H9 (cell line): ENCODE measurements at regions not wholly inside any gene's neighbourhood (a gene's known extent, or its start where the extent isn't known, plus 50 kb on each side); places are given as distances from the start of the nearest gene placed in this dataset.

ENCODE experiments used
- DNase-seq: peaks from one replicate; pipeline ENCODE4 v3.0.0-alpha.2; 2017
- H2AFZ ChIP-seq: one replicate; pipeline ENCODE4 v1.6.1; 2013; ENCODE audit warnings: mild to moderate bottlenecking, low read length, control low read depth, moderate library complexity
- H2AK5ac ChIP-seq: 2 replicates; pipeline ENCODE4 v1.6.1; 2013; ENCODE audit warnings: low read length, control low read depth, mixed read lengths; ENCODE audit not compliant: insufficient read length
- H2BK120ac ChIP-seq: one replicate; pipeline ENCODE4 v1.6.1; 2013; ENCODE audit warnings: low read depth, mild to moderate bottlenecking, low read length, control low read depth, inconsistent platforms; ENCODE audit not compliant: poor library complexity, severe bottlenecking
- H2BK12ac ChIP-seq: 2 replicates; pipeline ENCODE4 v1.6.1; 2013; ENCODE audit warnings: low read length, control low read depth, mixed read lengths, low read depth; ENCODE audit not compliant: insufficient read length
- H2BK15ac ChIP-seq: 2 replicates; pipeline ENCODE4 v1.6.1; 2013; ENCODE audit warnings: low read depth, low read length, control low read depth
- H2BK20ac ChIP-seq: one replicate; pipeline ENCODE4 v1.6.1; 2013; ENCODE audit warnings: low read depth, mild to moderate bottlenecking, low read length, control low read depth, inconsistent platforms; ENCODE audit not compliant: poor library complexity, severe bottlenecking
- H2BK5ac ChIP-seq: 2 replicates; pipeline ENCODE4 v1.6.1; 2013; ENCODE audit warnings: low read length, control low read depth, mixed read lengths; ENCODE audit not compliant: insufficient read length
- H3K14ac ChIP-seq: 2 replicates; pipeline ENCODE4 v1.6.1; 2013; ENCODE audit warnings: low read length, control low read depth; ENCODE audit not compliant: insufficient read depth
- H3K18ac ChIP-seq: 2 replicates; pipeline ENCODE4 v1.6.1; 2013; ENCODE audit warnings: low read depth, mild to moderate bottlenecking, mixed read lengths, low read length, control low read depth; ENCODE audit not compliant: insufficient read length
- H3K23ac ChIP-seq: 2 replicates; pipeline ENCODE4 v1.6.1; 2013; ENCODE audit warnings: low read length, control low read depth, mixed read lengths, low read depth; ENCODE audit not compliant: insufficient read length
- H3K23me2 ChIP-seq: 2 replicates; pipeline ENCODE4 v1.6.1; 2013; ENCODE audit warnings: low read depth, mild to moderate bottlenecking, mixed read lengths, low read length, control low read depth; ENCODE audit not compliant: insufficient read length, poor library complexity, severe bottlenecking
- H3K27ac ChIP-seq: 2 replicates; pipeline ENCODE4 v1.5.1; 2013; ENCODE audit warnings: low read length, control low read depth, mixed read lengths, low read depth; ENCODE audit not compliant: insufficient read length
- H3K27me3 ChIP-seq: 2 replicates; pipeline ENCODE4 v1.6.1; 2013; ENCODE audit warnings: low read length, control low read depth, inconsistent platforms; ENCODE audit not compliant: insufficient read depth
- H3K4ac ChIP-seq: 2 replicates; pipeline ENCODE4 v1.6.1; 2013; ENCODE audit warnings: low read depth, mild to moderate bottlenecking, control low read depth, inconsistent platforms, low read length, moderate library complexity
- H3K4me1 ChIP-seq: 2 replicates; pipeline ENCODE4 v1.6.1; 2013; ENCODE audit warnings: low read length, control low read depth, inconsistent platforms; ENCODE audit not compliant: insufficient read depth
- H3K4me2 ChIP-seq: 2 replicates; pipeline ENCODE4 v1.6.1; 2013; ENCODE audit warnings: low read length, control low read depth, mixed read lengths; ENCODE audit not compliant: insufficient read length, insufficient read depth
- H3K56ac ChIP-seq: 2 replicates; pipeline ENCODE4 v1.6.1; 2013; ENCODE audit warnings: low read depth, mild to moderate bottlenecking, mixed read lengths, low read length, control low read depth; ENCODE audit not compliant: insufficient read length
- H3K79me1 ChIP-seq: 2 replicates; pipeline ENCODE4 v1.6.1; 2013; ENCODE audit warnings: low read depth, mild to moderate bottlenecking, moderate library complexity, low read length, control low read depth, inconsistent platforms; ENCODE audit not compliant: insufficient read depth, poor library complexity, severe bottlenecking
- H3K79me2 ChIP-seq: 2 replicates; pipeline ENCODE4 v1.6.1; 2013; ENCODE audit warnings: low read length, control low read depth, inconsistent platforms; ENCODE audit not compliant: insufficient read depth
- H3K9ac ChIP-seq: 2 replicates; pipeline ENCODE4 v1.6.1; 2013; ENCODE audit warnings: low read length, control low read depth, mixed read lengths; ENCODE audit not compliant: insufficient read length; ENCODE audit errors: extremely low read depth
- H3K9me3 ChIP-seq: one replicate; pipeline ENCODE4 v1.6.1; 2013; ENCODE audit warnings: low read depth, low read length, inconsistent platforms; ENCODE audit not compliant: control insufficient read depth
- H3T11ph ChIP-seq: one replicate; pipeline ENCODE4 v1.6.1; 2013; ENCODE audit warnings: mild to moderate bottlenecking, low read length, control low read depth, inconsistent platforms
- H4K20me1 ChIP-seq: one replicate; pipeline ENCODE4 v1.6.1; 2013; ENCODE audit not compliant: control insufficient read depth, insufficient read length, insufficient read depth
- H4K5ac ChIP-seq: 2 replicates; pipeline ENCODE4 v1.6.1; 2013; ENCODE audit warnings: low read depth, mild to moderate bottlenecking, mixed read lengths, low read length, control low read depth; ENCODE audit not compliant: insufficient read length
- H4K8ac ChIP-seq: replicated peaks from 2 replicates; pipeline ENCODE4 v1.6.1; 2013; ENCODE audit warnings: low read length, control low read depth, mixed read lengths, low read depth; ENCODE audit not compliant: insufficient read length
- H4K91ac ChIP-seq: 2 replicates; pipeline ENCODE4 v1.6.1; 2013; ENCODE audit warnings: low read depth, mild to moderate bottlenecking, moderate library complexity, mixed read lengths, low read length, control low read depth; ENCODE audit not compliant: insufficient read length
- H3K27ac Mint-ChIP-seq, 3 experiments: 2 replicates in 2 of 3; 3 replicates in 1 of 3; pipeline ENCODE4 v1.8.0; 2020 to 2021; ENCODE audit warnings: mixed read lengths in 3 of 3, mild to moderate bottlenecking in 1 of 3, moderate library complexity in 1 of 3
- H3K27me3 Mint-ChIP-seq: 2 replicates; pipeline ENCODE4 v1.8.0; 2021; ENCODE audit warnings: low read depth, mild to moderate bottlenecking, moderate library complexity, mixed read lengths
- H3K36me3 Mint-ChIP-seq, 3 experiments: 2 replicates in 2 of 3; 3 replicates in 1 of 3; pipeline ENCODE4 v1.8.0; 2020 to 2021; ENCODE audit warnings: low read depth in 3 of 3, mixed read lengths in 3 of 3; ENCODE audit not compliant: insufficient read depth in 1 of 3
- H3K4me1 Mint-ChIP-seq, 2 experiments: 2 replicates each; pipeline ENCODE4 v1.8.0; 2020; ENCODE audit warnings: mixed read lengths in 2 of 2
- H3K4me3 Mint-ChIP-seq, 2 experiments: 2 replicates in 1 of 2; 3 replicates in 1 of 2; pipeline ENCODE4 v1.8.0; 2020 to 2021; ENCODE audit warnings: mild to moderate bottlenecking in 2 of 2, mixed read lengths in 2 of 2, moderate library complexity in 1 of 2
- H3K9me3 Mint-ChIP-seq, 2 experiments: 2 replicates in 1 of 2; 3 replicates in 1 of 2; pipeline ENCODE4 v1.8.0; 2020; ENCODE audit warnings: mild to moderate bottlenecking in 2 of 2, mixed read lengths in 2 of 2, moderate library complexity in 1 of 2
- WGBS: extraction: QIAGEN DNeasy Blood & Tissue Kit; methylation state at CpG from one replicate; pipeline ENCODE4 v1.1.7; 2013; ENCODE audit warnings: missing lambda C conversion rate, low lambda C conversion rate, mixed read lengths; ENCODE audit not compliant: insufficient read length; ENCODE audit errors: extremely low coverage; 5-methylcytosine and 5-hydroxymethylcytosine counted together
- TF ChIP-seq, protein P1 (sequence below): fragments of 200-600 bp; sonication (generic); conservative IDR thresholded peaks from 3 replicates; pipeline ENCODE4 v1.8.0; 2021; ENCODE audit warnings: antibody characterized with exemption, mild to moderate bottlenecking

DNA sequence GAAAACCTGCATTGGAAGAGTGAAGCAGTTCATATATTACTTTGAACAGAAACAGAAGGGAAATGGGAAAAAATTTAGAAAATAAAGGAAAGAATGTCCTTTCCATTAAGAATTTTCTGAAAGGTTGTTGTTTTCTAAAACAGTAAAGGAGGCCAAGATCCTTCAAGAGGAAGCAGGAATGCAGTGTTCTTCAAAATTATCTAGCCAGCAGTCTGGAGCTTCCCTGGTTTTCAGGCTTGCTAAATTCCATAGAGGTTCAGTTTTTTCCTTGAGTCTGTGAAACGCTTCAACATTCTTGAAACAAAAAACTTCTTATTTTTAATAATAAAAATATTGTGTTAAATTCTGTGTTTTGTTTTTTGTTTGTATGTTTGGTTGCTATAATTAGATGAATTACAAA lies 189.0 kb upstream of the ANO3 start:
- H3K9me3 Mint-ChIP-seq, result no peaks in the 10 kb centered on the region
- Histone ChIP-seq H2BK120ac (no peak overlapping the region), H4K8ac (no peak overlapping the region), H3K23ac (no peak overlapping the region), H4K20me1 (no peaks in the 10 kb centered on the region), H3K14ac (no peak overlapping the region), H3K4ac (no peak overlapping the region), H3K4me2 (no peak overlapping the region), H3K56ac (no peak overlapping the region), H3K4me1 (peaks cover 3% of the 10 kb centered on the region; the same call in 1 of the 2 replicates), H2BK12ac (no peak overlapping the region), H3K9ac (no peak overlapping the region), H3K23me2 (no peaks in the 10 kb centered on the region), H2BK15ac (no peak overlapping the region), H2BK20ac (no peak overlapping the region), H3K79me2 (no peaks in the 10 kb centered on the region), H3K27ac (no peak overlapping the region), H2BK5ac (no peak overlapping the region), H3T11ph (no peak overlapping the region), H4K5ac (no peak overlapping the region), H2AFZ (no peak overlapping the region), H3K18ac (no peak overlapping the region), H3K27me3 (no peaks in the 10 kb centered on the region), H3K9me3 (no peaks in the 10 kb centered on the region), H4K91ac (no peak overlapping the region), H3K79me1 (no peaks in the 10 kb centered on the region), H2AK5ac (no peak overlapping the region)
- TF ChIP-seq, protein P1, sequence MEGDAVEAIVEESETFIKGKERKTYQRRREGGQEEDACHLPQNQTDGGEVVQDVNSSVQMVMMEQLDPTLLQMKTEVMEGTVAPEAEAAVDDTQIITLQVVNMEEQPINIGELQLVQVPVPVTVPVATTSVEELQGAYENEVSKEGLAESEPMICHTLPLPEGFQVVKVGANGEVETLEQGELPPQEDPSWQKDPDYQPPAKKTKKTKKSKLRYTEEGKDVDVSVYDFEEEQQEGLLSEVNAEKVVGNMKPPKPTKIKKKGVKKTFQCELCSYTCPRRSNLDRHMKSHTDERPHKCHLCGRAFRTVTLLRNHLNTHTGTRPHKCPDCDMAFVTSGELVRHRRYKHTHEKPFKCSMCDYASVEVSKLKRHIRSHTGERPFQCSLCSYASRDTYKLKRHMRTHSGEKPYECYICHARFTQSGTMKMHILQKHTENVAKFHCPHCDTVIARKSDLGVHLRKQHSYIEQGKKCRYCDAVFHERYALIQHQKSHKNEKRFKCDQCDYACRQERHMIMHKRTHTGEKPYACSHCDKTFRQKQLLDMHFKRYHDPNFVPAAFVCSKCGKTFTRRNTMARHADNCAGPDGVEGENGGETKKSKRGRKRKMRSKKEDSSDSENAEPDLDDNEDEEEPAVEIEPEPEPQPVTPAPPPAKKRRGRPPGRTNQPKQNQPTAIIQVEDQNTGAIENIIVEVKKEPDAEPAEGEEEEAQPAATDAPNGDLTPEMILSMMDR, result no peak
- H3K4me3 Mint-ChIP-seq, result no peak overlapping the region
- H3K27me3 Mint-ChIP-seq, result no peaks in the 10 kb centered on the region
- peaks cover 11 to 16% of the 10 kb centered on the region in 2 experiments for H3K4me1 Mint-ChIP-seq
- no peaks in the 10 kb centered on the region for H3K36me3 Mint-ChIP-seq
- no CpG with 5 or more reads among the region's 1 CpG for WGBS
- no peak for DNase-seq
- no peak overlapping the region; a peak in 2 of 7 replicates for H3K27ac Mint-ChIP-seq
